Endothelial cell of umbilical vein (primary cell): ENCODE measurements at regions not wholly inside any gene's neighbourhood (a gene's known extent, or its start where the extent isn't known, plus 50 kb on each side); places are given as distances from the start of the nearest gene placed in this dataset.

ENCODE experiments used
- BruUV-seq: library from RNA; stranded (reverse); fragments of 400-500 nt; replicated peaks from 2 replicates; lab custom pipeline; 2021; lab: Mats Ljungman, UMichigan
- CTCF ChIA-PET: fragments of 300-600, 350-600 bp; sonication (Branson Sonifier 250); formaldehyde crosslinking; loops from one replicate; lab custom pipeline; 2021; ENCODE audit warnings: antibody characterized with exemption, inconsistent platforms; lab: Charles Lee
- POLR2A ChIA-PET: fragments of 300-600, 350-600 bp; sonication (Branson Sonifier 250); formaldehyde crosslinking; loops from one replicate; lab custom pipeline; 2021; ENCODE audit warnings: antibody characterized with exemption, inconsistent platforms; lab: Charles Lee
- DNase-seq: peaks from one replicate; pipeline ENCODE4 v3.0.0-alpha.2; 2011; ENCODE audit warnings: low read depth, low spot score
- FAIRE-seq: peaks from 2 replicates; lab custom pipeline; 2011; peaks lifted over from hg19 to GRCh38; lab: Jason Lieb, UNC
- H2AFZ ChIP-seq: 2 replicates; pipeline ENCODE4 v1.6.0; 2012; ENCODE audit warnings: low read depth, low read length, control low read depth, inconsistent platforms
- H3K27ac ChIP-seq: 2 replicates; pipeline ENCODE4 v1.5.1; 2011; ENCODE audit warnings: low read depth, mild to moderate bottlenecking, control low read depth, low read length, moderate library complexity; ENCODE audit not compliant: insufficient read depth
- H3K27me3 ChIP-seq, 2 experiments: 2 replicates each; pipeline versions ENCODE4 v1.6.0 to v1.6.1; 2011; ENCODE audit warnings: low read length in 2 of 2, mixed read lengths in 1 of 2; ENCODE audit not compliant: control insufficient read depth in 2 of 2, insufficient read depth in 2 of 2
- H3K36me3 ChIP-seq, 2 experiments: 2 replicates in 1 of 2; 3 replicates in 1 of 2; pipeline ENCODE4 v1.5.1; 2011; ENCODE audit warnings: low read length in 2 of 2, mild to moderate bottlenecking in 1 of 2, moderate library complexity in 1 of 2; ENCODE audit not compliant: control insufficient read depth in 2 of 2, insufficient read depth in 2 of 2; ENCODE audit errors: extremely low read depth in 1 of 2
- H3K4me1 ChIP-seq: 3 replicates; pipeline ENCODE4 v1.5.1; 2011; ENCODE audit warnings: mild to moderate bottlenecking, low read length; ENCODE audit not compliant: control insufficient read depth, insufficient read depth; ENCODE audit errors: extremely low read depth
- H3K4me2 ChIP-seq: 2 replicates; pipeline ENCODE4 v1.6.1; 2011; ENCODE audit warnings: low read length, control low read depth, mixed read lengths; ENCODE audit not compliant: insufficient read depth
- H3K4me3 ChIP-seq, 3 experiments: fragments of 200-600 bp in 1 of 3; sonication (generic), shearing (Covaris generic) in 1 of 3; replicated peaks in 1 of 3; 2 replicates each; pipeline ENCODE4 v1.5.1; 2011 to 2016; ENCODE audit warnings: control low read depth in 3 of 3, low read length in 3 of 3, mild to moderate bottlenecking in 2 of 3, inconsistent platforms in 1 of 3, low read depth in 1 of 3, moderate library complexity in 1 of 3; ENCODE audit not compliant: insufficient read depth in 1 of 3
- H3K79me2 ChIP-seq: 2 replicates; pipeline ENCODE4 v1.6.0; 2012; ENCODE audit warnings: low read length, inconsistent platforms; ENCODE audit not compliant: control insufficient read depth, insufficient read depth
- H3K9ac ChIP-seq: replicated peaks from 2 replicates; pipeline ENCODE3; 2011; ENCODE audit warnings: low read length, control low read depth; ENCODE audit not compliant: insufficient read depth; ENCODE audit errors: extremely low read depth
- H3K9me1 ChIP-seq: replicated peaks from 3 replicates; pipeline ENCODE4 v1.6.0; 2011; ENCODE audit warnings: mild to moderate bottlenecking, low read length; ENCODE audit not compliant: control insufficient read depth, insufficient read depth; ENCODE audit errors: extremely low read depth
- H3K9me3 ChIP-seq: replicated peaks from 2 replicates; pipeline ENCODE4 v1.5.1; 2012; ENCODE audit warnings: low read length, inconsistent platforms; ENCODE audit not compliant: control insufficient read depth, insufficient read depth
- H4K20me1 ChIP-seq: replicated peaks from 2 replicates; pipeline ENCODE3; 2011; ENCODE audit warnings: mild to moderate bottlenecking, low read length; ENCODE audit not compliant: control insufficient read depth, insufficient read depth; ENCODE audit errors: extremely low read depth
- EZH2 ChIP-seq: IDR thresholded peaks from 2 replicates; pipeline ENCODE4 v1.6.1; 2012; ENCODE audit warnings: borderline replicate concordance, low read depth, mild to moderate bottlenecking, moderate library complexity, low read length, inconsistent platforms; ENCODE audit not compliant: severe bottlenecking
- FOS ChIP-seq: IDR thresholded peaks from 2 replicates; pipeline ENCODE4 v1.6.1; 2011; ENCODE audit warnings: mild to moderate bottlenecking, low read length, moderate library complexity, borderline replicate concordance; ENCODE audit not compliant: insufficient read depth
- JUN ChIP-seq: IDR thresholded peaks from 2 replicates; pipeline ENCODE4 v1.6.1; 2011; ENCODE audit warnings: borderline replicate concordance, low read depth; ENCODE audit not compliant: insufficient read length, insufficient read depth
- dilution Hi-C: fragments of 300-500 bp; cut with MboI; formaldehyde crosslinking; loops from one replicate; pipeline ENCODE4 v1.15.0; 2019; ENCODE audit warnings: low sequenced_read_pairs; ENCODE audit not compliant: extremely low pct_ligation_motif_present
- intact Hi-C: fragments of 100-400 bp; cut with micrococcal nuclease; formaldehyde crosslinking; loops from one replicate; pipeline ENCODE4 v1.10.0; 2022
- TF ChIP-seq, protein P1 (sequence below), 2 donors: IDR thresholded peaks; 1 replicate in 1 of 2; 2 replicates in 1 of 2; pipeline ENCODE4 v1.5.1; 2011; ENCODE audit warnings: low read length in 2 of 2, mild to moderate bottlenecking in 2 of 2, moderate library complexity in 2 of 2, control low read depth in 1 of 2, inconsistent platforms in 1 of 2, low read depth in 1 of 2; ENCODE audit not compliant: insufficient read depth in 1 of 2; ENCODE audit errors: extremely low read depth in 1 of 2

DNA sequence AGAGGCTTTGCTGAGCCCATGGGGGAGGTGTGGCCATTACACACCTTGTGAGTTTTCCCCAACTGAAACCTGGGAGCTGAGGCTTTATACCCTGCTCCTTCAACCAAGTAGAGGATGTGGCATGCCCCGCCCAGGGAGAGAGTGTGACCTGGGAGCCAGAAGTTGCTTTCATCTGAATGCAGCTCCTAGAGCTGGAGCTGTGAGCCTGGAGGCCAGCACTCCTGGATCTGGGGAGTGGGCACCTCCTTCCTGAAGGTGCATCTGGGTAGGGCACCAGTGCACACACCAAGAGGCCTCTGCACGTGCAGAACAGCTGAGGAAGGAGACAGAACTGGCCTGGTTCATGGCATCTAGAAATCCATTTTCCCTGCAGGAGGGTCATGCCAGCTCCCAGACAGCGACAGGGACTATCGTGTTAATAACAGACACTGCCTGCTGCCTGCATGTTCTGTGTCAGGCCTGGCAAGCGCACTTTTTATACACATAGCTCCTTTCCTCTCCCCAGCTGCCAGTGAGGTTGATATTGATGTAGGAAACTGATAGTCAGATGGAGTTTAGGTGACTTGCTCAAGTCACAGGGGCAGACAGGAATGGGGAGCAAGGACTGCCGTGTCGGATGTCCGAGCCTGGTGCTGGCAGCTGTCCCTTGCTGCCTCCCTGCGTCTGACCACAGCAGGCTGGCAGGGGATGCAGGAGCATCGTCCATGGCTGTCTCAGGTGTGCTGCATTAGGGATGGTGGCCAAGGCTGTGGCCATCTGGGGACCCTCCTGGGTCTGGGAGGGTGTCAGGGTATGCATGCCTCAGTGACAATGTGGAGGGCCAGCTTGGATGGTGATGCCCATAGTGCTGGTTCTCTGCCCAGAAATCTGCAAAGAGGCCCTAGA lies 189.9 kb upstream of the CXCL12 start:
- Histone ChIP-seq H3K36me3 (no peaks in the 10 kb centered on the region), H3K9me1 (no peaks in the 10 kb centered on the region), H3K79me2 (no peaks in the 10 kb centered on the region), H4K20me1 (peaks cover 2% of the 10 kb centered on the region), H3K9ac (no peak overlapping the region), H3K27ac (no peak overlapping the region), H3K4me3 (no peak overlapping the region), H3K9me3 (no peaks in the 10 kb centered on the region), H2AFZ (no peak overlapping the region), H3K4me2 (no peak overlapping the region), H3K4me1 (peaks cover 7% of the 10 kb centered on the region), H3K27me3 (no peaks in the 10 kb centered on the region)
- BruUV-seq = no TSS peak
- ChIA-PET POLR2A (no interaction called here), CTCF (no interaction called here)
- intact Hi-C loops = no loop called here
- no peak for TF ChIP-seq JUN
- FAIRE-seq = no peak
- DNase-seq = no peak
- dilution Hi-C loops = no loop called here

DNA sequence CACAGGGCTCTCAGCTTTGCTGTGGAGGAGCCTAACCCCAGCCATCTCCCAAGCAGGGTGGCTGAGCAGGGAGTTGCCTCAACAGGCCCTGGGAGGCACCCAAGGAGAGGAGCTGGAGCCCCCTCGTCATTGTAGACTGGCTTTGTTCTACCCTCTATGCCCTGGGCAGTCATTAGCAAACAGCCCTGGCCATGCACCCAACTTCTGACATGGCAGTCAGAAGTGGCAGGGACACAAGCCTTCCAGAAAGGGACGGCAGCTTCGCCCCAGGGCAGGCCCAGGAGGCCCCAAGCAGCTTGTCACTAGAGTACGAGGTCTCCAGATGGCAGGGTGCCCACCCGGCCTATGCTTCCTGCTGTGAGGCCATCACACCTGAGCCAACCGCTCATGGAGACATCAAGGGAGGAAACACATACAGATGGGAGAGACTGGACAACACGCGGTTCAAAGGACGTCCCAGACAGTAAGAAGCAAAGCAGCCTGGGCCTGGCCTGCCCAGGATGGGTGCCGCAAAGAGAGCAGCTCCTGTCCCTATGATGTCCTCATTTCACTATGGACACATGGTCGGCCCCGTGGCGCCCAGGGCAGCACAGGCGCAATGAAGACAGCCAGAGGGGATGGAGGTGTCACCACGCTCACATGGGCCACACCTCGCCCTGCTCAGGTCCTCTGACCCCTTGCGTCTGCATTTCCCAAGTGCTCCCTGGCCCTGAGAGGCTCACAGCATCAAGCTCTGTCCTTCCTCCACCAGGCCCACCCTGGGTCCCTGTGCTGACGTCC lies 190.9 kb upstream of the CXCL12 start:
- H3K4me3 ChIP-seq = no peak overlapping the region
- no peaks in the 10 kb centered on the region for H3K9me3 ChIP-seq
- H3K9me1 ChIP-seq = no peaks in the 10 kb centered on the region
- ChIA-PET CTCF (no interaction called here), POLR2A (no interaction called here)
- H3K9ac ChIP-seq = no peak overlapping the region
- no TSS peak for BruUV-seq
- H3K4me1 ChIP-seq = no peaks in the 10 kb centered on the region
- TF ChIP-seq FOS (no peak), EZH2 (no peak), JUN (no peak)
- TF ChIP-seq, protein P1, sequence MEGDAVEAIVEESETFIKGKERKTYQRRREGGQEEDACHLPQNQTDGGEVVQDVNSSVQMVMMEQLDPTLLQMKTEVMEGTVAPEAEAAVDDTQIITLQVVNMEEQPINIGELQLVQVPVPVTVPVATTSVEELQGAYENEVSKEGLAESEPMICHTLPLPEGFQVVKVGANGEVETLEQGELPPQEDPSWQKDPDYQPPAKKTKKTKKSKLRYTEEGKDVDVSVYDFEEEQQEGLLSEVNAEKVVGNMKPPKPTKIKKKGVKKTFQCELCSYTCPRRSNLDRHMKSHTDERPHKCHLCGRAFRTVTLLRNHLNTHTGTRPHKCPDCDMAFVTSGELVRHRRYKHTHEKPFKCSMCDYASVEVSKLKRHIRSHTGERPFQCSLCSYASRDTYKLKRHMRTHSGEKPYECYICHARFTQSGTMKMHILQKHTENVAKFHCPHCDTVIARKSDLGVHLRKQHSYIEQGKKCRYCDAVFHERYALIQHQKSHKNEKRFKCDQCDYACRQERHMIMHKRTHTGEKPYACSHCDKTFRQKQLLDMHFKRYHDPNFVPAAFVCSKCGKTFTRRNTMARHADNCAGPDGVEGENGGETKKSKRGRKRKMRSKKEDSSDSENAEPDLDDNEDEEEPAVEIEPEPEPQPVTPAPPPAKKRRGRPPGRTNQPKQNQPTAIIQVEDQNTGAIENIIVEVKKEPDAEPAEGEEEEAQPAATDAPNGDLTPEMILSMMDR (IDR thresholded peaks at IDR 0.05; ENCODE audit: extremely low read depth in 1 of 2, insufficient read depth in 1 of 2, low read depth in 1 of 2, low read length in 2 of 2) = no peak
- H3K79me2 ChIP-seq = no peaks in the 10 kb centered on the region
- no peaks in the 10 kb centered on the region for H3K36me3 ChIP-seq
- H4K20me1 ChIP-seq = peaks cover 2% of the 10 kb centered on the region
- DNase-seq = no peak
- dilution Hi-C loops (no loop called here), intact Hi-C loops (no loop called here)
- no peak overlapping the region for H2AFZ ChIP-seq
- H3K4me2 ChIP-seq = no peak overlapping the region
- no peak for FAIRE-seq
- H3K27me3 ChIP-seq = no peaks in the 10 kb centered on the region
- no peak overlapping the region for H3K27ac ChIP-seq
